WTC11 (cell line): ENCODE measurements at regions not wholly inside any gene's neighbourhood (a gene's known extent, or its start where the extent isn't known, plus 50 kb on each side); places are given as distances from the start of the nearest gene placed in this dataset.

Source experiments
- ATAC-seq: fragments of 200-7000 bp; cut with Tn5 transposase; 2 replicates; pipeline ENCODE4 v1.10.0; 2021; ENCODE audit warnings: mild to moderate bottlenecking, moderate library complexity
- CTCF ChIA-PET: fragments of 300-600 bp; sonication (Branson Sonifier 250); formaldehyde crosslinking; loops from one replicate; lab custom pipeline; 2021; ENCODE audit warnings: antibody characterized with exemption; lab: Charles Lee
- POLR2A ChIA-PET: fragments of 350-600 bp; sonication (Branson Sonifier 250); formaldehyde crosslinking; loops from one replicate; lab custom pipeline; 2021; ENCODE audit warnings: antibody characterized with exemption; lab: Charles Lee
- DNase-seq: peaks from one replicate; pipeline ENCODE4 v3.0.0; 2021; ENCODE audit warnings: low spot score
- H3K27ac Mint-ChIP-seq: 2 replicates; pipeline ENCODE4 v1.8.0; 2021; ENCODE audit warnings: mixed read lengths
- H3K27me3 Mint-ChIP-seq: 2 replicates; pipeline ENCODE4 v1.8.0; 2021; ENCODE audit warnings: low read depth, mild to moderate bottlenecking, moderate library complexity, mixed read lengths
- H3K36me3 Mint-ChIP-seq: 2 replicates; pipeline ENCODE4 v1.8.0; 2021; ENCODE audit warnings: mixed read lengths
- H3K4me1 Mint-ChIP-seq: 2 replicates; pipeline ENCODE4 v1.8.0; 2022; ENCODE audit warnings: mixed read lengths
- H3K4me3 Mint-ChIP-seq: 2 replicates; pipeline ENCODE4 v1.8.0; 2021; ENCODE audit warnings: mild to moderate bottlenecking, moderate library complexity, mixed read lengths
- H3K9me3 Mint-ChIP-seq: 2 replicates; pipeline ENCODE4 v1.8.0; 2021; ENCODE audit warnings: mixed read lengths
- ATF1 ChIP-seq: sonication (generic); formaldehyde crosslinking; IDR thresholded peaks from 2 replicates; pipeline ENCODE4 v1.8.1; 2023; ENCODE audit warnings: mild to moderate bottlenecking, moderate library complexity, missing genetic modification reagents
- CREM ChIP-seq: sonication (generic); formaldehyde crosslinking; IDR thresholded peaks from 2 replicates; pipeline ENCODE4 v1.8.1; 2022; ENCODE audit warnings: mild to moderate bottlenecking, missing genetic modification reagents, moderate library complexity
- FOXJ3 ChIP-seq: sonication (generic); formaldehyde crosslinking; IDR thresholded peaks from 2 replicates; pipeline ENCODE4 v1.9.0; 2021; ENCODE audit warnings: missing genetic modification reagents, mild to moderate bottlenecking, borderline replicate concordance
- FOXK1 ChIP-seq: sonication (generic); formaldehyde crosslinking; IDR thresholded peaks from 2 replicates; pipeline ENCODE4 v1.8.0; 2022; ENCODE audit warnings: mild to moderate bottlenecking, moderate library complexity, missing genetic modification reagents
- NR2C2 ChIP-seq: sonication (generic); formaldehyde crosslinking; IDR thresholded peaks from 2 replicates; pipeline ENCODE4 v1.8.0; 2022; ENCODE audit warnings: mild to moderate bottlenecking, missing genetic modification reagents
- TEAD1 ChIP-seq: sonication (generic); formaldehyde crosslinking; IDR thresholded peaks from 2 replicates; pipeline ENCODE4 v1.8.0; 2022; ENCODE audit warnings: mild to moderate bottlenecking, missing genetic modification reagents
- ZNF121 ChIP-seq: sonication (generic); formaldehyde crosslinking; IDR thresholded peaks from 2 replicates; pipeline ENCODE4 v1.8.0; 2023; ENCODE audit warnings: missing genetic modification reagents
- ZNF138 ChIP-seq: sonication (generic); formaldehyde crosslinking; conservative IDR thresholded peaks from 2 replicates; pipeline ENCODE4 v1.8.1; 2022; ENCODE audit warnings: mild to moderate bottlenecking, moderate library complexity, missing genetic modification reagents
- ZNF232 ChIP-seq: sonication (generic); formaldehyde crosslinking; IDR thresholded peaks from 2 replicates; pipeline ENCODE4 v1.8.0; 2022; ENCODE audit warnings: mild to moderate bottlenecking, missing genetic modification reagents
- ZNF263 ChIP-seq: sonication (generic); formaldehyde crosslinking; IDR thresholded peaks from 2 replicates; pipeline ENCODE4 v1.8.1; 2022; ENCODE audit warnings: low read depth, mild to moderate bottlenecking, moderate library complexity, missing genetic modification reagents
- ZNF423 ChIP-seq: fragments of 250-450 bp; sonication (Bioruptor Pico); IDR thresholded peaks from 2 replicates; pipeline ENCODE4 v2.1.2; 2022; ENCODE audit warnings: mild to moderate bottlenecking, moderate library complexity
- ZNF671 ChIP-seq: fragments of 250-450 bp; sonication (Bioruptor Pico); IDR thresholded peaks from 2 replicates; pipeline ENCODE4 v1.8.0; 2021; ENCODE audit warnings: mild to moderate bottlenecking
- TF ChIP-seq, protein P1 (sequence below): sonication (generic); formaldehyde crosslinking; IDR thresholded peaks from 2 replicates; pipeline ENCODE4 v1.8.1; 2022; ENCODE audit warnings: missing genetic modification reagents, borderline replicate concordance
- TF ChIP-seq, protein P2 (sequence below): sonication (generic); formaldehyde crosslinking; IDR thresholded peaks from 2 replicates; pipeline ENCODE4 v1.8.1; 2022; ENCODE audit warnings: low read depth, mild to moderate bottlenecking, moderate library complexity, missing genetic modification reagents, borderline replicate concordance
- TF ChIP-seq, protein P3 (sequence below): fragments of 250-450 bp; sonication (Bioruptor Pico); conservative IDR thresholded peaks from 2 replicates; pipeline ENCODE4 v1.9.0; 2021; ENCODE audit warnings: mild to moderate bottlenecking
- TF ChIP-seq, protein P4 (sequence below): sonication (generic); formaldehyde crosslinking; IDR thresholded peaks from 2 replicates; pipeline ENCODE4 v1.8.0; 2023; ENCODE audit warnings: missing genetic modification reagents, mild to moderate bottlenecking, borderline replicate concordance
- TF ChIP-seq, protein P5 (sequence below): sonication (generic); formaldehyde crosslinking; conservative IDR thresholded peaks from 2 replicates; pipeline ENCODE4 v1.8.1; 2023; ENCODE audit warnings: mild to moderate bottlenecking, low read depth, missing genetic modification reagents, moderate library complexity
- TF ChIP-seq, protein P6 (sequence below): fragments of 200-600 bp; IDR thresholded peaks from 2 replicates; pipeline ENCODE4 v1.8.0; 2022; ENCODE audit warnings: antibody characterized with exemption

DNA sequence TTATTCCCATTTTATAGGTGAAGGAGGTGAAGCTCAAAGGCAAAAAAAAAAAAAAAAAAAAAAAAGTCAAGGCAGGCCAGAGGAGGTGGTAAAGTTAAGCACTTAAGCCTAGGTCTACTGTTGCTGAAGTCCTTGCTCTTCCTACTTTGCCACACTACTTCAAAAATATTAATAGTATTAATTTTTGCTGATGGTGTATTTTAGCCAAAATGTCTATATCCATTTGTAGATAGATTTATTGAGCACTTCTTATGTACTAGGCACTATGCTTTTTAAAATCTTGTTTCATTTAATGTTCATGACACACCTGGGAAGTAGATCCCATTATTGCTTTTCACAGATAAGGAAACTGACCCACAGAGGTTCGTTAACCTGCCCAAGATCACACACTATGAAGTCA, 247.1 kb upstream of the P2RY1 start (continued):
- TF ChIP-seq ATF1 (CRISPR knock-in tag) (no peak), NR2C2 (CRISPR knock-in tag) (no peak), ZNF232 (CRISPR knock-in tag) (no peak)
- TF ChIP-seq, protein P1, sequence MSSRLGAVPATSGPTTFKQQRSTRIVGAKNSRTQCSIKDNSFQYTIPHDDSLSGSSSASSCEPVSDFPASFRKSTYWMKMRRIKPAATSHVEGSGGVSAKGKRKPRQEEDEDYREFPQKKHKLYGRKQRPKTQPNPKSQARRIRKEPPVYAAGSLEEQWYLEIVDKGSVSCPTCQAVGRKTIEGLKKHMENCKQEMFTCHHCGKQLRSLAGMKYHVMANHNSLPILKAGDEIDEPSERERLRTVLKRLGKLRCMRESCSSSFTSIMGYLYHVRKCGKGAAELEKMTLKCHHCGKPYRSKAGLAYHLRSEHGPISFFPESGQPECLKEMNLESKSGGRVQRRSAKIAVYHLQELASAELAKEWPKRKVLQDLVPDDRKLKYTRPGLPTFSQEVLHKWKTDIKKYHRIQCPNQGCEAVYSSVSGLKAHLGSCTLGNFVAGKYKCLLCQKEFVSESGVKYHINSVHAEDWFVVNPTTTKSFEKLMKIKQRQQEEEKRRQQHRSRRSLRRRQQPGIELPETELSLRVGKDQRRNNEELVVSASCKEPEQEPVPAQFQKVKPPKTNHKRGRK (CRISPR knock-in tag), result no peak
- TF ChIP-seq, protein P2, sequence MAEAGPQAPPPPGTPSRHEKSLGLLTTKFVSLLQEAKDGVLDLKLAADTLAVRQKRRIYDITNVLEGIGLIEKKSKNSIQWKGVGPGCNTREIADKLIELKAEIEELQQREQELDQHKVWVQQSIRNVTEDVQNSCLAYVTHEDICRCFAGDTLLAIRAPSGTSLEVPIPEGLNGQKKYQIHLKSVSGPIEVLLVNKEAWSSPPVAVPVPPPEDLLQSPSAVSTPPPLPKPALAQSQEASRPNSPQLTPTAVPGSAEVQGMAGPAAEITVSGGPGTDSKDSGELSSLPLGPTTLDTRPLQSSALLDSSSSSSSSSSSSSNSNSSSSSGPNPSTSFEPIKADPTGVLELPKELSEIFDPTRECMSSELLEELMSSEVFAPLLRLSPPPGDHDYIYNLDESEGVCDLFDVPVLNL (CRISPR knock-in tag), result no peak

DNA sequence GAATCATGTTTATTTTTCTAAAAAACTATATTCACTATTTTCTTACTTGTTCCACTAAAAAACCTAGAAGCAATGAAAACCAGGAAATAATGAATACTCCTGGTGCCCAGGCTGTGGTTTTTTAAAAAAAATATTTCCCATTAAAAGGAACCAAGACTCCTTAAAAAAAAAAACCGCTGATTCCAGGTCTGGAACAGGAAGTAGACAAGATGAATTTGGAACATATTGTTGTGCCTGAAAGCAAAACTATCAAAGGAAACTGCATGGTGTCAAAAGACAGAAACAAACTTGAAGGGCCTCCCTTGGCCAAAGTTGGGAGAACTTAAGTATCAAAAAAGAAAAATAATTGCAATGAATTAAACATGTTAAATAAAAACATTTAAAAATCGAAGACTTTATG, 245.3 kb upstream of the P2RY1 start:
- Mint-ChIP-seq H3K9me3 (no peaks in the 10 kb centered on the region), H3K27me3 (no peaks in the 10 kb centered on the region), H3K27ac (no peak overlapping the region), H3K4me1 (peaks cover 3% of the 10 kb centered on the region; the same call in 1 of the 2 replicates), H3K4me3 (no peak overlapping the region), H3K36me3 (no peaks in the 10 kb centered on the region)
- POLR2A ChIA-PET, result no interaction called here
- no peak for TF ChIP-seq ZNF423
- TF ChIP-seq, protein P3, sequence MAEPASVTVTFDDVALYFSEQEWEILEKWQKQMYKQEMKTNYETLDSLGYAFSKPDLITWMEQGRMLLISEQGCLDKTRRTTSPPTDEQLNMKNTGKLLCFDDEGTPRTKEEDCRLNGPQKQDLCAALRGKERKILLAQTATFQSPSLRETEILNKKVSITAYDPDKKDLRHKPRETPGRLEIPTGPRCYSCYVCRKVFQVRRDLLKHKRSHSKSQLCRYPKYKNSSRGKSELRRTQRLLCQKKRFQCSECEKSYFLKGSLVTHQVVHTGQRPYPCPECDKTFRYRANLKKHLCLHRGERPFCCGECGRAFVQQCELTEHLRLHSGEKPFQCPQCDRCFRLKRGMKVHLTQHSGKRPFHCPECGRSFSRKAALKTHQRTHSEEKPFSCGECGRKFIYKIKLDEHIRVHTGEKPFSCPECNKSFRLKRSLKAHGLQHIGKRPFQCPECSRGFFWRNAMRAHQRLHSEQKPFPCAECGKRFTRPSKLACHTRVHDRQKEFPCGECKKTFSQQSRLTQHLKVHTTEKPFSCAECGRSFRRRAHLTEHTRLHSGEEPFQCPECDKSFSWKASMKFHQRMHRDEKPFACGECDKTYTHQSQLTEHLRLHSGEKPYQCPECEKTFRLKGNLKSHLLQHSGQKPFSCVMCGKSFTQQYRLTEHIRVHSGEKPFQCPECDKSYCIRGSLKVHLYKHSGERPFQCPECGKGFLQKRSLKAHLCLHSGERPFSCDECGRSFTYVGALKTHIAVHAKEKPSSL, result no peak
- no peak for TF ChIP-seq TEAD1 (CRISPR knock-in tag)
- TF ChIP-seq, protein P4, sequence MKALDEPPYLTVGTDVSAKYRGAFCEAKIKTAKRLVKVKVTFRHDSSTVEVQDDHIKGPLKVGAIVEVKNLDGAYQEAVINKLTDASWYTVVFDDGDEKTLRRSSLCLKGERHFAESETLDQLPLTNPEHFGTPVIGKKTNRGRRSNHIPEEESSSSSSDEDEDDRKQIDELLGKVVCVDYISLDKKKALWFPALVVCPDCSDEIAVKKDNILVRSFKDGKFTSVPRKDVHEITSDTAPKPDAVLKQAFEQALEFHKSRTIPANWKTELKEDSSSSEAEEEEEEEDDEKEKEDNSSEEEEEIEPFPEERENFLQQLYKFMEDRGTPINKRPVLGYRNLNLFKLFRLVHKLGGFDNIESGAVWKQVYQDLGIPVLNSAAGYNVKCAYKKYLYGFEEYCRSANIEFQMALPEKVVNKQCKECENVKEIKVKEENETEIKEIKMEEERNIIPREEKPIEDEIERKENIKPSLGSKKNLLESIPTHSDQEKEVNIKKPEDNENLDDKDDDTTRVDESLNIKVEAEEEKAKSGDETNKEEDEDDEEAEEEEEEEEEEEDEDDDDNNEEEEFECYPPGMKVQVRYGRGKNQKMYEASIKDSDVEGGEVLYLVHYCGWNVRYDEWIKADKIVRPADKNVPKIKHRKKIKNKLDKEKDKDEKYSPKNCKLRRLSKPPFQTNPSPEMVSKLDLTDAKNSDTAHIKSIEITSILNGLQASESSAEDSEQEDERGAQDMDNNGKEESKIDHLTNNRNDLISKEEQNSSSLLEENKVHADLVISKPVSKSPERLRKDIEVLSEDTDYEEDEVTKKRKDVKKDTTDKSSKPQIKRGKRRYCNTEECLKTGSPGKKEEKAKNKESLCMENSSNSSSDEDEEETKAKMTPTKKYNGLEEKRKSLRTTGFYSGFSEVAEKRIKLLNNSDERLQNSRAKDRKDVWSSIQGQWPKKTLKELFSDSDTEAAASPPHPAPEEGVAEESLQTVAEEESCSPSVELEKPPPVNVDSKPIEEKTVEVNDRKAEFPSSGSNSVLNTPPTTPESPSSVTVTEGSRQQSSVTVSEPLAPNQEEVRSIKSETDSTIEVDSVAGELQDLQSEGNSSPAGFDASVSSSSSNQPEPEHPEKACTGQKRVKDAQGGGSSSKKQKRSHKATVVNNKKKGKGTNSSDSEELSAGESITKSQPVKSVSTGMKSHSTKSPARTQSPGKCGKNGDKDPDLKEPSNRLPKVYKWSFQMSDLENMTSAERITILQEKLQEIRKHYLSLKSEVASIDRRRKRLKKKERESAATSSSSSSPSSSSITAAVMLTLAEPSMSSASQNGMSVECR (CRISPR knock-in tag), result no peak
- no peak for TF ChIP-seq ZNF138 (CRISPR knock-in tag)
- no peak for TF ChIP-seq CREM (CRISPR knock-in tag)
- CTCF ChIA-PET, result no interaction called here
- DNase-seq (no peak), ATAC-seq (no peak)

DNA sequence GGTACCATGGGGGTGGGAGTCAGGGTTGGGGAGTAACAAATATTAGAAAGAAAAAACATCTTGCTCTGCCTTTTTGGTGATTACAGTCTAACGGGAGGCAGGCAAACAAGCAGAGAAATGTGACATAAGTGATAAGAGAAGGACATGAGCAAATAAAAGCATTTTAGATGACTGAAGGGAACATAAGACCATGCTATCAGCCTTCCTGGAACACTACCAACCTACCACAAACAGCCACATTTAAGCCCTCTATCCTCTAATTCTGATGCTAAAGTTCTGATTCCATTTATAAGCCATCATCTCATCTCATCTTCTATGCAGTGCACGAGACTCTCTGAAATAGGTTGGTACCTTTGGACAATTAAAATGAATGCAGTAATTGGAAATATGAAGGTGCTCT, 243.4 kb upstream of the P2RY1 start:
- Mint-ChIP-seq H3K36me3 (no peaks in the 10 kb centered on the region), H3K27me3 (no peaks in the 10 kb centered on the region), H3K4me3 (no peak overlapping the region), H3K27ac (no peak overlapping the region), H3K4me1 (peaks cover 11% of the 10 kb centered on the region), H3K9me3 (no peaks in the 10 kb centered on the region)
- POLR2A ChIA-PET, result no interaction called here
- CTCF ChIA-PET, result no interaction called here
- ATAC-seq, result no peak
- DNase-seq, result no peak
- TF ChIP-seq FOXK1 (CRISPR knock-in tag) (no peak), ZNF263 (CRISPR knock-in tag) (no peak), FOXJ3 (CRISPR knock-in tag) (no peak), ZNF121 (CRISPR knock-in tag) (no peak), ZNF671 (CRISPR knock-in tag) (no peak)
- TF ChIP-seq, protein P5, sequence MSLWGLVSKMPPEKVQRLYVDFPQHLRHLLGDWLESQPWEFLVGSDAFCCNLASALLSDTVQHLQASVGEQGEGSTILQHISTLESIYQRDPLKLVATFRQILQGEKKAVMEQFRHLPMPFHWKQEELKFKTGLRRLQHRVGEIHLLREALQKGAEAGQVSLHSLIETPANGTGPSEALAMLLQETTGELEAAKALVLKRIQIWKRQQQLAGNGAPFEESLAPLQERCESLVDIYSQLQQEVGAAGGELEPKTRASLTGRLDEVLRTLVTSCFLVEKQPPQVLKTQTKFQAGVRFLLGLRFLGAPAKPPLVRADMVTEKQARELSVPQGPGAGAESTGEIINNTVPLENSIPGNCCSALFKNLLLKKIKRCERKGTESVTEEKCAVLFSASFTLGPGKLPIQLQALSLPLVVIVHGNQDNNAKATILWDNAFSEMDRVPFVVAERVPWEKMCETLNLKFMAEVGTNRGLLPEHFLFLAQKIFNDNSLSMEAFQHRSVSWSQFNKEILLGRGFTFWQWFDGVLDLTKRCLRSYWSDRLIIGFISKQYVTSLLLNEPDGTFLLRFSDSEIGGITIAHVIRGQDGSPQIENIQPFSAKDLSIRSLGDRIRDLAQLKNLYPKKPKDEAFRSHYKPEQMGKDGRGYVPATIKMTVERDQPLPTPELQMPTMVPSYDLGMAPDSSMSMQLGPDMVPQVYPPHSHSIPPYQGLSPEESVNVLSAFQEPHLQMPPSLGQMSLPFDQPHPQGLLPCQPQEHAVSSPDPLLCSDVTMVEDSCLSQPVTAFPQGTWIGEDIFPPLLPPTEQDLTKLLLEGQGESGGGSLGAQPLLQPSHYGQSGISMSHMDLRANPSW (CRISPR knock-in tag), result no peak
- TF ChIP-seq, protein P1 (CRISPR knock-in tag), result no peak
- TF ChIP-seq, protein P6, sequence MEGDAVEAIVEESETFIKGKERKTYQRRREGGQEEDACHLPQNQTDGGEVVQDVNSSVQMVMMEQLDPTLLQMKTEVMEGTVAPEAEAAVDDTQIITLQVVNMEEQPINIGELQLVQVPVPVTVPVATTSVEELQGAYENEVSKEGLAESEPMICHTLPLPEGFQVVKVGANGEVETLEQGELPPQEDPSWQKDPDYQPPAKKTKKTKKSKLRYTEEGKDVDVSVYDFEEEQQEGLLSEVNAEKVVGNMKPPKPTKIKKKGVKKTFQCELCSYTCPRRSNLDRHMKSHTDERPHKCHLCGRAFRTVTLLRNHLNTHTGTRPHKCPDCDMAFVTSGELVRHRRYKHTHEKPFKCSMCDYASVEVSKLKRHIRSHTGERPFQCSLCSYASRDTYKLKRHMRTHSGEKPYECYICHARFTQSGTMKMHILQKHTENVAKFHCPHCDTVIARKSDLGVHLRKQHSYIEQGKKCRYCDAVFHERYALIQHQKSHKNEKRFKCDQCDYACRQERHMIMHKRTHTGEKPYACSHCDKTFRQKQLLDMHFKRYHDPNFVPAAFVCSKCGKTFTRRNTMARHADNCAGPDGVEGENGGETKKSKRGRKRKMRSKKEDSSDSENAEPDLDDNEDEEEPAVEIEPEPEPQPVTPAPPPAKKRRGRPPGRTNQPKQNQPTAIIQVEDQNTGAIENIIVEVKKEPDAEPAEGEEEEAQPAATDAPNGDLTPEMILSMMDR, result no peak
